Tibial nerve (tissue), 4 donors: ENCODE measurements at regions not wholly inside any gene's neighbourhood (a gene's known extent, or its start where the extent isn't known, plus 50 kb on each side); places are given as distances from the start of the nearest gene placed in this dataset.
"Not testable (repeated sequence)": the region's sequence is repeated elsewhere in the genome, so short reads cannot be mapped to it uniquely, and the experiment has no call there.

Experiments
- DNase-seq, 2 donors: peaks; one replicate each; pipeline ENCODE4 v3.0.0-alpha.2; 2019; ENCODE audit warnings: low spot score in 2 of 2
- H3K27ac ChIP-seq, 4 donors: fragments of 200-600 bp; sonication (generic) in 3 of 4; one replicate each; pipeline ENCODE4 v1.5.1; 2017 to 2019; ENCODE audit warnings: mild to moderate bottlenecking in 1 of 4
- H3K27me3 ChIP-seq, 2 donors: fragments of 200-600 bp; sonication (generic) in 1 of 2; one replicate each; pipeline versions ENCODE4 v1.5.1 to v1.6.0; 2017 to 2019
- H3K36me3 ChIP-seq, 3 donors: fragments of 200-600 bp; sonication (generic); one replicate each; pipeline ENCODE4 v1.5.1; 2018 to 2019
- H3K4me1 ChIP-seq, 4 donors: fragments of 200-600 bp; sonication (generic) in 3 of 4; one replicate each; pipeline ENCODE4 v1.5.1; 2017 to 2019
- H3K4me3 ChIP-seq, 4 donors: fragments of 200-600 bp; sonication (generic) in 3 of 4; one replicate each; pipeline ENCODE4 v1.5.1; 2017 to 2019; ENCODE audit warnings: mild to moderate bottlenecking in 1 of 4, moderate library complexity in 1 of 4
- H3K9me3 ChIP-seq, 4 donors: fragments of 200-600 bp; sonication (generic) in 3 of 4; one replicate each; pipeline ENCODE4 v1.5.1; 2017 to 2019
- CTCF ChIP-seq, 5 experiments: fragments of 200-600 bp in 3 of 5; fragments of 450-650 bp in 2 of 5; sonication (generic) in 3 of 5; IDR thresholded peaks; one replicate each; pipeline ENCODE4 v1.5.1; 2016 to 2019; ENCODE audit warnings: antibody characterized with exemption in 5 of 5, mild to moderate bottlenecking in 3 of 5, moderate library complexity in 2 of 5
- EP300 ChIP-seq, 2 donors: sonication (generic); formaldehyde crosslinking; IDR thresholded peaks; one replicate each; pipeline ENCODE4 v1.6.1; 2017; ENCODE audit warnings: antibody characterized with exemption in 2 of 2, mild to moderate bottlenecking in 1 of 2
- POLR2A ChIP-seq, 2 donors: fragments of 450-650 bp; IDR thresholded peaks; one replicate each; pipeline ENCODE4 v1.6.1; 2017; ENCODE audit warnings: antibody characterized with exemption in 2 of 2, mild to moderate bottlenecking in 2 of 2, moderate library complexity in 2 of 2
- WGBS, 2 donors: methylation state at CpG; one replicate each; pipeline ENCODE4 v1.1.5; 2018; 5-methylcytosine and 5-hydroxymethylcytosine counted together

- H3K36me3 ChIP-seq = no peaks in the 10 kb centered on the region
- H3K4me1 ChIP-seq = no peaks in the 10 kb centered on the region
- H3K4me3 ChIP-seq = no peak overlapping the region
- peaks cover 0 to 3% (median 0%) of the 10 kb centered on the region in 4 donors for H3K9me3 ChIP-seq
- no peak overlapping the region for H3K27ac ChIP-seq
- DNase-seq = no peak
- WGBS, 2 donors = 44 to 56% methylated on average over 5 of the region's 5 CpGs
- TF ChIP-seq EP300 (IDR thresholded peaks at IDR 0.05) = no peak
- TF ChIP-seq CTCF (IDR thresholded peaks at IDR 0.05) = no peak
- TF ChIP-seq POLR2A (IDR thresholded peaks at IDR 0.05) = no peak
- no peaks in the 10 kb centered on the region for H3K27me3 ChIP-seq
These were observed 162.8 kb downstream of the TENT5A start for GRCh38 chr6:81589465-81590313.

GRCh38 chr6:81585686-81586085 lies 166.8 kb downstream of the TENT5A start:
- not testable (repeated sequence) for H3K9me3 ChIP-seq, H3K27ac ChIP-seq, DNase-seq, H3K27me3 ChIP-seq, H3K4me1 ChIP-seq, H3K36me3 ChIP-seq, H3K4me3 ChIP-seq
- WGBS, 2 donors = 86 to 95% methylated on average over 1 of the region's 1 CpG

GRCh38 chr6:81584156-81584555 lies 168.3 kb downstream of the TENT5A start:
- H3K9me3 ChIP-seq, DNase-seq, H3K36me3 ChIP-seq, H3K27ac ChIP-seq, H3K4me3 ChIP-seq, H3K27me3 ChIP-seq, H3K4me1 ChIP-seq: not testable (repeated sequence)
- WGBS, 2 donors = 78 to 92% methylated on average over 2 of the region's 2 CpGs

- Histone ChIP-seq H3K36me3 (no peaks in the 10 kb centered on the region), H3K9me3 (no peaks in the 10 kb centered on the region), H3K27ac (peak overlapping the region in 2 of 4 donors; percentile 17 to 73), H3K4me1 (peaks cover 0 to 15% (median 2%) of the 10 kb centered on the region in 4 donors), H3K27me3 (no peaks in the 10 kb centered on the region), H3K4me3 (no peak overlapping the region)
- DNase-seq = no peak
- no peak for TF ChIP-seq POLR2A (IDR thresholded peaks at IDR 0.05)
- no peak for TF ChIP-seq EP300 (IDR thresholded peaks at IDR 0.05)
- no peak for TF ChIP-seq CTCF (IDR thresholded peaks at IDR 0.05)
These were observed 177.0 kb downstream of the TENT5A start for GRCh38 chr6:81575442-81575841.

GRCh38 chr6:81572020-81572419 lies 180.5 kb downstream of the TENT5A start:
- 10 to 27% methylated on average over 2 of the region's 2 CpGs for WGBS, 2 donors
- Histone ChIP-seq H3K4me3 (no peak overlapping the region), H3K27ac (no peak overlapping the region), H3K27me3 (no peaks in the 10 kb centered on the region), H3K4me1 (peaks cover 0 to 15% (median 2%) of the 10 kb centered on the region in 4 donors), H3K36me3 (no peaks in the 10 kb centered on the region), H3K9me3 (no peaks in the 10 kb centered on the region)
- no peak for DNase-seq
- no peak for TF ChIP-seq EP300 (IDR thresholded peaks at IDR 0.05)
- TF ChIP-seq CTCF (IDR thresholded peaks at IDR 0.05) = no peak
- TF ChIP-seq POLR2A (IDR thresholded peaks at IDR 0.05) = no peak

- Histone ChIP-seq H3K36me3 (no peaks in the 10 kb centered on the region), H3K27ac (no peak overlapping the region), H3K9me3 (no peaks in the 10 kb centered on the region), H3K4me1 (peaks cover 0 to 10% (median 2%) of the 10 kb centered on the region in 4 donors), H3K27me3 (no peaks in the 10 kb centered on the region), H3K4me3 (no peak overlapping the region)
- no peak for DNase-seq
- WGBS, 2 donors = 88 to 96% methylated on average over 1 of the region's 1 CpG
- TF ChIP-seq POLR2A (IDR thresholded peaks at IDR 0.05) (no peak), EP300 (IDR thresholded peaks at IDR 0.05) (no peak), CTCF (IDR thresholded peaks at IDR 0.05) (no peak)
These were observed 181.8 kb downstream of the TENT5A start for GRCh38 chr6:81570681-81571080.
